ENCODE measurements at regions not wholly inside any gene's neighbourhood (a gene's known extent, or its start where the extent isn't known, plus 50 kb on each side); places are given as distances from the start of the nearest gene placed in this dataset.

DNA sequence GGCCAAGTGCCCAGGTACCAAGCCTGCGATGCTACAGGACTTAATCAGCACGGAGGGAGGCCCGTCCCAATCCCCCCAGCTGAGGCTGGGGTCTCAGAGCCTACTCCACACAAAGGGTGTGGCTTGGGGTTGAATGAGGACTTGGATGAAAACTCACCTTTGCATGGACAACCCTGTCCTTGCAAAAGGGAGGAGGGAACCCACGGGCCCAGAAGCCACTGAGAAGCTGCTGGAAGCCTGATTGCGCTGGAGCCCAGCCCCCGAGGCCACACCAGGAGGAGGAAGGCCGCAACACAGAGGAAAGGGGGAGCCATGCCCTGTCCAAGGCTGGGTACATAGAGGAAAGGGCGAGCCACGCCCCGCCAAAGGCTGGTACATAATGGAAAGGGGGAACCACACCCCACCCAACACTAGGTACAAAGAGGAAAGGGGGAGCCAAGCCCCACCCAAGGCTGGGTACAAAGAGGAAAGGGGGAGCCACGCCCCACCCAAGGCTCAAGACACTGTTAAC is 158.8 kb downstream of the DLL1 start:
- TF ChIP-seq, protein P1, sequence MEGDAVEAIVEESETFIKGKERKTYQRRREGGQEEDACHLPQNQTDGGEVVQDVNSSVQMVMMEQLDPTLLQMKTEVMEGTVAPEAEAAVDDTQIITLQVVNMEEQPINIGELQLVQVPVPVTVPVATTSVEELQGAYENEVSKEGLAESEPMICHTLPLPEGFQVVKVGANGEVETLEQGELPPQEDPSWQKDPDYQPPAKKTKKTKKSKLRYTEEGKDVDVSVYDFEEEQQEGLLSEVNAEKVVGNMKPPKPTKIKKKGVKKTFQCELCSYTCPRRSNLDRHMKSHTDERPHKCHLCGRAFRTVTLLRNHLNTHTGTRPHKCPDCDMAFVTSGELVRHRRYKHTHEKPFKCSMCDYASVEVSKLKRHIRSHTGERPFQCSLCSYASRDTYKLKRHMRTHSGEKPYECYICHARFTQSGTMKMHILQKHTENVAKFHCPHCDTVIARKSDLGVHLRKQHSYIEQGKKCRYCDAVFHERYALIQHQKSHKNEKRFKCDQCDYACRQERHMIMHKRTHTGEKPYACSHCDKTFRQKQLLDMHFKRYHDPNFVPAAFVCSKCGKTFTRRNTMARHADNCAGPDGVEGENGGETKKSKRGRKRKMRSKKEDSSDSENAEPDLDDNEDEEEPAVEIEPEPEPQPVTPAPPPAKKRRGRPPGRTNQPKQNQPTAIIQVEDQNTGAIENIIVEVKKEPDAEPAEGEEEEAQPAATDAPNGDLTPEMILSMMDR (IDR thresholded peaks at IDR 0.05), result no peak
- H3K9me3 ChIP-seq, result no peaks in the 10 kb centered on the region
- intact Hi-C loops (cut with DNase I), result no loop called here
- no peak for ATAC-seq
- H3K4me1 ChIP-seq, result peaks cover 10% of the 10 kb centered on the region
- H3K27me3 ChIP-seq, result no peaks in the 10 kb centered on the region
- no peaks in the 10 kb centered on the region for H3K36me3 ChIP-seq
- DNase-seq, result peak; percentile 48
- H3K27ac ChIP-seq, result no peak overlapping the region
- H3K4me3 ChIP-seq, result no peak overlapping the region

DNA sequence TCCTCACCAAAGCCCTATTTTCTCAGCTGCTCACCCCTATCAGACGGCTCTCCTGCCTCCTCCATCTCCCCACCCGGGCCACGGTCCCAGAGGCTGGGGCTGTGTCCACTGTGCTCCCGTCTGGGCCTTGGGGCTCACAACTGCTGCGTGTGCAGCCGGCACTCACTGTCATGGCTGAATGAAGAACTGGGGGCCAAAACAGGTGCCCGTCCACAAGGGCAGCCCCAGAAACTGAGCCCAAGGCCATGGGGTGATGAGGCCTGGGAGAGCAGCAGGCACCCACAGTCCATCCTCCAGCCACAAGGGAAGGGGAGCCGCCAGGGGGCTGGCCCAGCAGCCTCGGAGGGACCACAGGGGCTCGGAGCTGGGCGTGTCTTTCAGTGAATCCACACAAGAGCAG is 159.5 kb downstream of the DLL1 start:
- ATAC-seq, result no peak

DNA sequence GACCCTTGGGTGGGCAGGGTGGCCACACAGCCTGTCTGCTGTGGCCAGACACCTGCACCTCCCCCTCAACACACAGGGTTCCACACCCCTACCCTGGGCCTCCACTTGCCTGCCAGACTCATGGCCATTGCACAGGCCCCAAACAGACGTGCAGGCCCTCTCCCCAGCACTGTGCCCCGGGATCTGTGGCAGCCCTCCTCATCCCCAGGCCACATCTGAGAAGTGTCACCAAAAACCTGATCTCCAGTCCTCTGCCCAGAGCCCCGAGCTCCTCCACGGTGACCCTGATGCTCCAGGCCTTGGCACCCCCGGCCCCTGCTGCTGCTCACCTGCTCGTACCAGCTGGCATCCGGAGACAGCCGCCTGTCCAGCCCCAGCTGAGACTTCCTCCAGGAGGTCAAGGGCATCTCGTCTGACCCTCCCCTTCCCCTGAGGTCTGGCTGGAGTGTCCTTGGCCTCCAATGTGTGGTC is 160.1 kb downstream of the DLL1 start:
- peak; percentile 58 for DNase-seq
- Histone ChIP-seq H3K36me3 (no peaks in the 10 kb centered on the region), H3K27ac (no peak overlapping the region), H3K4me3 (no peak overlapping the region), H3K27me3 (no peaks in the 10 kb centered on the region), H3K9me3 (no peaks in the 10 kb centered on the region), H3K4me1 (peaks cover 10% of the 10 kb centered on the region)
- intact Hi-C loops (cut with DNase I), result no loop called here
- TF ChIP-seq, protein P1 (IDR thresholded peaks at IDR 0.05), result no peak
- ATAC-seq, result no peak

More for the DNA sequence above, 159.5 kb downstream of the DLL1 start:
- intact Hi-C loops (cut with DNase I), result no loop called here
- DNase-seq, result peak; percentile 35
- TF ChIP-seq, protein P1 (IDR thresholded peaks at IDR 0.05), result no peak
- Histone ChIP-seq H3K4me1 (peaks cover 10% of the 10 kb centered on the region), H3K27ac (no peak overlapping the region), H3K9me3 (no peaks in the 10 kb centered on the region), H3K36me3 (no peaks in the 10 kb centered on the region), H3K27me3 (no peaks in the 10 kb centered on the region), H3K4me3 (no peak overlapping the region)

GRCh38 chr6:170130201-170130621 is 160.7 kb downstream of the DLL1 start:
- Histone ChIP-seq H3K4me1 (peaks cover 10% of the 10 kb centered on the region), H3K9me3 (no peaks in the 10 kb centered on the region), H3K4me3 (no peak overlapping the region), H3K27me3 (no peaks in the 10 kb centered on the region), H3K36me3 (no peaks in the 10 kb centered on the region), H3K27ac (no peak overlapping the region)
- ATAC-seq, result peak; percentile 15
- TF ChIP-seq, protein P1 (IDR thresholded peaks at IDR 0.05), result no peak
- DNase-seq, result peak; percentile 60
- intact Hi-C loops (cut with DNase I), result no loop called here

GRCh38 chr6:170129691-170130171 is 161.1 kb downstream of the DLL1 start:
- no peak overlapping the region for H3K27ac ChIP-seq

More at GRCh38 chr6:170129691-170130171, 161.1 kb downstream of the DLL1 start:
- TF ChIP-seq, protein P1 (IDR thresholded peaks at IDR 0.05), result no peak
- ATAC-seq, result peak; percentile 71
- Histone ChIP-seq H3K4me1 (peaks cover 10% of the 10 kb centered on the region), H3K4me3 (no peak overlapping the region), H3K27me3 (no peaks in the 10 kb centered on the region), H3K9me3 (no peaks in the 10 kb centered on the region), H3K36me3 (no peaks in the 10 kb centered on the region)
- peak; percentile 81 for DNase-seq
- intact Hi-C loops (cut with DNase I), result no loop called here

Data from upper lobe of right lung (tissue), 1 donor.